ENCODE measurements at regions not wholly inside any gene's neighbourhood (a gene's known extent, or its start where the extent isn't known, plus 50 kb on each side); places are given as distances from the start of the nearest gene placed in this dataset.

DNA sequence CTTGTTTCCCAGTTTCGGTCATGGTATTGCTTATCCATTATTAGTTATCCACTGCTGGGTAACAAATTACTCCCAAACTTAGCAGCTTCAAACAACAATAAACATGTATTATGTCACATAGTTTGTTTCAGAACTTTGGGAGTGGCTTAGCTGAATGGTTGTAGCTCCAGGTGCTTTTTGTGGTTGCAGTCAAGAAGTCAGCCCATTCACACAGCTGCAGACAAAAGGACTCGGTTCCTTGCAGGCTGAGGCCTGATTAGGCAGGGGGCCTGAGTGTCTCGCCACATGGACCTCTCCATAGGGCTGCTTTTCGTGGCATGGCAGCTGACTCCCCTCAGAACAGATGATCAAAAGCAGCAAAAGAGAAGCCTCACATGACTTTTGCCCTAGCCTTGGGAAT is 58.2 kb upstream of the ITGA4 start:
- Histone ChIP-seq H3K4me3 (no peak overlapping the region), H3K4me1 (peaks cover 0 to 22% (median 0%) of the 10 kb centered on the region in 12 donors), H3K27ac (no peak overlapping the region), H3K27me3 (no peaks in the 10 kb centered on the region), H3K9me3 (no peaks in the 10 kb centered on the region), H3K36me3 (no peaks in the 10 kb centered on the region)
- 79 to 83% (median 81%) methylated on average over 4 of the region's 4 CpGs for WGBS, 4 donors
- no peak for ATAC-seq
- intact Hi-C loops (cut with DNase I): no loop called here
- DNase-seq: no peak
- TF ChIP-seq, protein P1, sequence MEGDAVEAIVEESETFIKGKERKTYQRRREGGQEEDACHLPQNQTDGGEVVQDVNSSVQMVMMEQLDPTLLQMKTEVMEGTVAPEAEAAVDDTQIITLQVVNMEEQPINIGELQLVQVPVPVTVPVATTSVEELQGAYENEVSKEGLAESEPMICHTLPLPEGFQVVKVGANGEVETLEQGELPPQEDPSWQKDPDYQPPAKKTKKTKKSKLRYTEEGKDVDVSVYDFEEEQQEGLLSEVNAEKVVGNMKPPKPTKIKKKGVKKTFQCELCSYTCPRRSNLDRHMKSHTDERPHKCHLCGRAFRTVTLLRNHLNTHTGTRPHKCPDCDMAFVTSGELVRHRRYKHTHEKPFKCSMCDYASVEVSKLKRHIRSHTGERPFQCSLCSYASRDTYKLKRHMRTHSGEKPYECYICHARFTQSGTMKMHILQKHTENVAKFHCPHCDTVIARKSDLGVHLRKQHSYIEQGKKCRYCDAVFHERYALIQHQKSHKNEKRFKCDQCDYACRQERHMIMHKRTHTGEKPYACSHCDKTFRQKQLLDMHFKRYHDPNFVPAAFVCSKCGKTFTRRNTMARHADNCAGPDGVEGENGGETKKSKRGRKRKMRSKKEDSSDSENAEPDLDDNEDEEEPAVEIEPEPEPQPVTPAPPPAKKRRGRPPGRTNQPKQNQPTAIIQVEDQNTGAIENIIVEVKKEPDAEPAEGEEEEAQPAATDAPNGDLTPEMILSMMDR (IDR thresholded peaks at IDR 0.05): no peak
- TF ChIP-seq POLR2A (IDR thresholded peaks at IDR 0.05): no peak

DNA sequence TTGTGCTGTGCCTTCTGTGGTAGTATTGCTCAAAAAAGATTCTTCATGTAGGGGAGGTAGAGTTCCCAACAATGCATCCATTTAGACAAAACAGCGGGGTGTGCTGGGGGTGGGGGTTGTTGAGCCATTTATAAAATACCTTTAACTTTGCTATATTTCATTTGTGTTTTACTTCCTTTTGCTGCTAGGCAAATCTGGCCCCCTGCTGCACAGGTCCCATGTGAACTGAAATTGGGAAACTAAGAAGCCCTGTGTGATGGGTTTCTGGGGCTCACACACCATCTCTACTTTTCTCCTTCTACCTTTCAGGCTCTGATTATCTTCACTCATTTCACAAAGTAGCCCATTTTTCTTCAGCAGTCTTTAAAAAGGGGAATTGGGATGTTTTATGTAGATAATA is 52.7 kb upstream of the ITGA4 start:
- TF ChIP-seq, protein P1 (IDR thresholded peaks at IDR 0.05): no peak
- no peak for TF ChIP-seq POLR2A (IDR thresholded peaks at IDR 0.05)
- ATAC-seq (no peak), DNase-seq (no peak)
- no peak overlapping the region for H3K27ac ChIP-seq
- no peaks in the 10 kb centered on the region for H3K27me3 ChIP-seq
- intact Hi-C loops (cut with DNase I): loop anchor here in 1 of 10 donors (10.0 kb wide), 1 partner anchor 130 kb away; no protein-coding TSS in a partner anchor
- no peaks in the 10 kb centered on the region for H3K36me3 ChIP-seq
- H3K9me3 ChIP-seq: no peaks in the 10 kb centered on the region
- WGBS, 4 donors: 78 to 97% (median 94%) methylated on average over 1 of the region's 1 CpG
- H3K4me3 ChIP-seq: no peak overlapping the region
- peaks cover 0 to 17% (median 0%) of the 10 kb centered on the region in 12 donors for H3K4me1 ChIP-seq

DNA sequence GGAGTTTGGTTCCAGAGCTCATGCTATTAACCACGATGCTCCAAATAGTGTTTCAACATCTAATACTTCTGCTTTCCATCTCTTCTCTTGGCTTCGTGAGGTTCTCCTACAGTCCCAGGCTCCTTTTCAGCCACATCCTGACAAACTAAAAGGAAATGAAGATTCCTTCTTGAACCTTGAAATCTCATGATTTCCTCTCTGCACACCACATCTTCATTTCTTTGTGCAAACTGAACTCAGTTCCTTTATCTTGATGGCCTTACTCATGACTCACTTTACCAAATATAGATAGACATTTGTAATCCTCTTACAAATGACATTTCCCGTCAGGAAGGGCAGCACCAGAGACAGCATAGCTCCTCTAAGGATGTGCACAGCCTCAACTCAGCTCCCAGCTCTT is 50.0 kb upstream of the ITGA4 start:
- no peaks in the 10 kb centered on the region for H3K36me3 ChIP-seq
- no peaks in the 10 kb centered on the region for H3K27me3 ChIP-seq
- H3K4me1 ChIP-seq: peaks cover 0 to 17% (median 0%) of the 10 kb centered on the region in 12 donors
- no peak overlapping the region for H3K4me3 ChIP-seq
- DNase-seq (no peak), ATAC-seq (peak in 3 of 4 donors; percentile 39 to 60 (median 53))
- H3K27ac ChIP-seq: peak overlapping the region in 1 of 12 donors; percentile 35
- WGBS, 4 donors: 69 to 74% (median 71%) methylated on average over 3 of the region's 3 CpGs
- no peaks in the 10 kb centered on the region for H3K9me3 ChIP-seq
- TF ChIP-seq, protein P1 (IDR thresholded peaks at IDR 0.05): no peak
- TF ChIP-seq POLR2A (IDR thresholded peaks at IDR 0.05): no peak
- intact Hi-C loops (cut with DNase I): loop anchor here in 1 of 10 donors (2.0 to 10.0 kb wide), 2 partner anchors 46 to 132 kb away; no protein-coding TSS in a partner anchor

Small RNA genes in the stretch of these regions (microRNA-seq; reads per million reads assigned to microRNA genes)
- 0 to 0.06 (median 0) reads per million in 4 donors for gene MIR4437

Data from heart left ventricle (tissue), 16 donors.